GM21360 (cell line): ENCODE measurements at regions not wholly inside any gene's neighbourhood (a gene's known extent, or its start where the extent isn't known, plus 50 kb on each side); places are given as distances from the start of the nearest gene placed in this dataset.

ENCODE experiments used
- ATAC-seq: cut with Tn5 transposase; IDR thresholded peaks from one replicate; pipeline ENCODE4 v1.9.1; 2021; ENCODE audit warnings: mild to moderate bottlenecking, moderate library complexity; ENCODE audit not compliant: unreplicated experiment

- ATAC-seq = no peak
Measured at GRCh38 chr13:44318161-44318560, 55.5 kb upstream of the SERP2 start.

GRCh38 chr13:44320611-44321010 is 53.0 kb upstream of the SERP2 start:
- no peak for ATAC-seq

GRCh38 chr13:44321961-44322360 is 51.7 kb upstream of the SERP2 start:
- no peak for ATAC-seq

- ATAC-seq = no peak
Measured at GRCh38 chr13:44322928-44323327, 50.7 kb upstream of the SERP2 start.

- no peak for ATAC-seq
Measured at GRCh38 chr13:44323754-44324153, 49.9 kb upstream of the SERP2 start.
